K562 (cell line): ENCODE measurements at regions not wholly inside any gene's neighbourhood (a gene's known extent, or its start where the extent isn't known, plus 50 kb on each side); places are given as distances from the start of the nearest gene placed in this dataset.

Source experiments
- ATAC-seq: fragments of 200-7000 bp; cut with Tn5 transposase; 3 replicates; pipeline ENCODE4 v1.9.1; 2020; ENCODE audit warnings: moderate library complexity
- BruUV-seq: library from RNA; stranded (reverse); fragments of 400-500 nt; replicated peaks from 2 replicates; lab custom pipeline; 2021; lab: Mats Ljungman, UMichigan
- CTCF ChIA-PET: fragments of 300-600 bp; formaldehyde crosslinking; extraction: SDS; loops from one replicate; lab custom pipeline; 2021; ENCODE audit warnings: low intra/inter-chr PET ratio; lab: Yijun Ruan, JAX
- POLR2A ChIA-PET: fragments of 300-600, 350-650 bp; sonication (Branson Sonifier 250); formaldehyde crosslinking; extraction: SDS; loops from one replicate; lab custom pipeline; 2021; ENCODE audit warnings: antibody characterized with exemption, inconsistent platforms; lab: Yijun Ruan, JAX
- DNase-seq, 4 experiments: peaks; one replicate each; pipeline versions ENCODE4 v3.0.0 to v3.0.0-alpha.2; 2011 to 2018; ENCODE audit warnings: low spot score in 3 of 4, mixed read lengths in 3 of 4; ENCODE audit errors: extremely low read depth in 1 of 4
- FAIRE-seq: peaks from 2 replicates; lab custom pipeline; 2011; peaks lifted over from hg19 to GRCh38; lab: Jason Lieb, UNC
- H2AFZ ChIP-seq: 2 replicates; pipeline ENCODE4 v1.6.0; 2011; ENCODE audit warnings: low read depth, low read length, control low read depth, inconsistent platforms
- H3K27ac ChIP-seq: fragments of 200-600 bp; 3 replicates; pipeline ENCODE4 v1.8.0; 2011; ENCODE audit warnings: low read depth, mild to moderate bottlenecking, control low read depth, inconsistent platforms, low read length, moderate library complexity, mixed read lengths; ENCODE audit errors: extremely low read depth
- H3K27me3 ChIP-seq, 2 experiments: fragments of 300-600 bp in 1 of 2; 2 replicates in 1 of 2; 3 replicates in 1 of 2; pipeline versions ENCODE4 v1.6.0 to v1.8.0; 2011; ENCODE audit warnings: inconsistent platforms in 2 of 2, low read length in 2 of 2, mild to moderate bottlenecking in 1 of 2, mixed read lengths in 1 of 2, moderate library complexity in 1 of 2; ENCODE audit not compliant: control insufficient read depth in 2 of 2, insufficient read depth in 2 of 2
- H3K36me3 ChIP-seq: fragments of 300-600 bp; 3 replicates; pipeline ENCODE4 v1.8.0; 2011; ENCODE audit warnings: mild to moderate bottlenecking, low read length, inconsistent platforms; ENCODE audit not compliant: control insufficient read depth, insufficient read depth
- H3K4me1 ChIP-seq, 2 experiments: fragments of 200-600 bp in 1 of 2; replicated peaks in 1 of 2; 2 replicates in 1 of 2; 3 replicates in 1 of 2; pipeline versions ENCODE4 v1.5.1 to v1.8.0; 2011; ENCODE audit warnings: inconsistent platforms in 2 of 2, low read length in 2 of 2, mild to moderate bottlenecking in 1 of 2, mixed read lengths in 1 of 2, moderate library complexity in 1 of 2; ENCODE audit not compliant: control insufficient read depth in 2 of 2, insufficient read depth in 2 of 2
- H3K4me2 ChIP-seq: 2 replicates; pipeline ENCODE4 v1.6.1; 2011; ENCODE audit warnings: low read length, control low read depth, inconsistent platforms, mixed read lengths; ENCODE audit not compliant: insufficient read depth
- H3K4me3 ChIP-seq: fragments of 200-600 bp; sonication (generic), shearing (Covaris generic); 2 replicates; pipeline ENCODE4 v1.5.1; 2016; ENCODE audit warnings: control low read depth, inconsistent platforms
- H3K79me2 ChIP-seq: fragments of 200-600 bp; 3 replicates; pipeline ENCODE4 v1.8.0; 2011; ENCODE audit warnings: low read length, inconsistent platforms; ENCODE audit not compliant: control insufficient read depth, insufficient read depth
- H3K9ac ChIP-seq, 2 experiments: 2 replicates each; pipeline versions ENCODE4 v1.6.0 to v1.6.1; 2011; ENCODE audit warnings: low read depth in 2 of 2, low read length in 2 of 2, control low read depth in 1 of 2, inconsistent platforms in 1 of 2, mild to moderate bottlenecking in 1 of 2, mixed read lengths in 1 of 2; ENCODE audit not compliant: insufficient read depth in 1 of 2
- H3K9me1 ChIP-seq: one replicate; pipeline ENCODE4 v1.6.0; 2011; ENCODE audit warnings: inconsistent platforms, mild to moderate bottlenecking, low read length, moderate library complexity; ENCODE audit not compliant: control insufficient read depth, insufficient read depth
- H3K9me3 ChIP-seq: replicated peaks from 2 replicates; pipeline ENCODE4 v1.5.1; 2011; ENCODE audit warnings: low read depth, low read length, inconsistent platforms; ENCODE audit not compliant: control insufficient read depth, insufficient read depth
- H4K20me1 ChIP-seq: replicated peaks from 2 replicates; pipeline ENCODE4 v1.6.1; 2011; ENCODE audit warnings: low read length, inconsistent platforms, mixed read lengths; ENCODE audit not compliant: control insufficient read depth, insufficient read depth
- CBFB ChIP-seq: sonication (generic); formaldehyde crosslinking; IDR thresholded peaks from 2 replicates; pipeline ENCODE4 v1.4.0; 2020; ENCODE audit warnings: mild to moderate bottlenecking, missing genetic modification reagents
- CREB3 ChIP-seq: fragments of 450-650 bp; conservative IDR thresholded peaks from 2 replicates; pipeline ENCODE4 v1.6.1; 2016; ENCODE audit warnings: missing genetic modification characterization, low read depth, mild to moderate bottlenecking, missing compliant biosample characterization, moderate library complexity
- HNRNPLL ChIP-seq: fragments of 200-400 bp; formaldehyde crosslinking; IDR thresholded peaks from 2 replicates; pipeline ENCODE4 v1.6.1; 2017; ENCODE audit warnings: low read length, low read depth, mild to moderate bottlenecking; ENCODE audit not compliant: poor library complexity, severe bottlenecking
- PTTG1 ChIP-seq: fragments of 450-650 bp; IDR thresholded peaks from 2 replicates; pipeline ENCODE4 v1.6.1; 2016; ENCODE audit warnings: low read depth, mild to moderate bottlenecking, missing genetic modification characterization, missing compliant biosample characterization
- TAF15 ChIP-seq: fragments of 200-400 bp; formaldehyde crosslinking; IDR thresholded peaks from 2 replicates; pipeline ENCODE4 v1.6.1; 2017; ENCODE audit warnings: mild to moderate bottlenecking, low read depth, low read length, moderate library complexity
- TBP ChIP-seq: optimal IDR thresholded peaks from 2 replicates; pipeline ENCODE3; 2011; ENCODE audit warnings: low read depth, low read length, improper control_type of control experiment
- U2AF1 ChIP-seq: fragments of 200-400 bp; formaldehyde crosslinking; optimal IDR thresholded peaks from 2 replicates; pipeline ENCODE3; 2017; ENCODE audit warnings: mild to moderate bottlenecking, low read depth, low read length, moderate library complexity
- ZBTB1 ChIP-seq: sonication (generic); formaldehyde crosslinking; IDR thresholded peaks from 2 replicates; pipeline ENCODE4 v1.8.1; 2023; ENCODE audit warnings: missing genetic modification reagents, low read depth, mild to moderate bottlenecking, borderline replicate concordance
- ZNF253 ChIP-seq: fragments of 250-450 bp; sonication (Bioruptor Pico); conservative IDR thresholded peaks from 2 replicates; pipeline ENCODE4 v1.6.1; 2021; ENCODE audit warnings: mild to moderate bottlenecking
- ZNF324 ChIP-seq: fragments of 250-450 bp; sonication (Bioruptor Pico); IDR thresholded peaks from 2 replicates; pipeline ENCODE4 v1.4.0; 2020; ENCODE audit warnings: mild to moderate bottlenecking
- ZNF507 ChIP-seq: conservative IDR thresholded peaks from 2 replicates; pipeline ENCODE4 v1.6.1; 2017; ENCODE audit warnings: missing genetic modification characterization, missing compliant biosample characterization
- ZNF785 ChIP-seq: fragments of 250-450 bp; sonication (Bioruptor Pico); IDR thresholded peaks from 2 replicates; pipeline ENCODE4 v1.4.0; 2020; ENCODE audit warnings: mild to moderate bottlenecking
- WGBS: fragments of 100-300 bp; shearing (Covaris generic); methylation state at CpG from one replicate; pipeline ENCODE4 v1.1.6; 2016; ENCODE audit warnings: low coverage, mixed read lengths; ENCODE audit not compliant: insufficient coverage; ENCODE audit errors: missing lambda C conversion rate; 5-methylcytosine and 5-hydroxymethylcytosine counted together
- in situ Hi-C: fragments of 300-500 bp; cut with MboI; formaldehyde crosslinking; loops from 4 replicates; pipeline ENCODE4 v1.15.0; 2018; ENCODE audit warnings: inconsistent platforms, mixed read lengths
- intact Hi-C: fragments of 100-400 bp; cut with micrococcal nuclease; formaldehyde crosslinking; loops from 2 replicates; pipeline ENCODE4 v1.14.2; 2022

- in situ Hi-C loops (no loop called here), intact Hi-C loops (loop anchor here (10.0 kb wide), 1 partner anchor 132 kb away; no protein-coding TSS in a partner anchor)
- ChIA-PET POLR2A (no interaction called here), CTCF (no interaction called here)
- H3K36me3 ChIP-seq = no peaks in the 10 kb centered on the region
- H3K4me1 ChIP-seq = no peaks in the 10 kb centered on the region
- TF ChIP-seq ZNF785 (CRISPR knock-in tag) = no peak
- no peak for TF ChIP-seq CREB3 (tag)
- TF ChIP-seq U2AF1 = no peak
- no peak for TF ChIP-seq ZBTB1 (CRISPR knock-in tag)
- no peak for TF ChIP-seq HNRNPLL
- no peak for TF ChIP-seq ZNF507 (tag)
- TF ChIP-seq ZNF324 (CRISPR knock-in tag) = no peak
- TF ChIP-seq PTTG1 (tag) = no peak
- no peak for TF ChIP-seq TBP
- no peak for TF ChIP-seq ZNF253 (CRISPR knock-in tag)
- no peak for TF ChIP-seq CBFB (CRISPR knock-in tag)
- TF ChIP-seq TAF15 = no peak
- no peaks in the 10 kb centered on the region for H3K79me2 ChIP-seq
- no peak overlapping the region for H3K9ac ChIP-seq
- 1% methylated on average over 5 of the region's 5 CpGs for WGBS
- DNase-seq (no peak), ATAC-seq (no peak), FAIRE-seq (no peak)
- BruUV-seq = no TSS peak
- no peaks in the 10 kb centered on the region; the same call in 1 of the 2 replicates for H4K20me1 ChIP-seq
- H3K4me2 ChIP-seq = no peak overlapping the region
- no peak overlapping the region for H3K27ac ChIP-seq
- H3K9me3 ChIP-seq = no peaks in the 10 kb centered on the region
- H3K9me1 ChIP-seq = no peaks in the 10 kb centered on the region
- H3K4me3 ChIP-seq = no peak overlapping the region
- H2AFZ ChIP-seq = no peak overlapping the region
- peaks cover 8 to 20% of the 10 kb centered on the region in 2 experiments; a peak in 4 of 5 replicates for H3K27me3 ChIP-seq
Measured at GRCh38 chr16:54822492-54822891, 108.2 kb upstream of the IRX5 start.
